ENCODE measurements at regions not wholly inside any gene's neighbourhood (a gene's known extent, or its start where the extent isn't known, plus 50 kb on each side); places are given as distances from the start of the nearest gene placed in this dataset.

GRCh38 chr6:3593161-3593560 is 136.3 kb upstream of the SLC22A23 start:
- Histone ChIP-seq H3K9me2 (ENCODE audit: insufficient read depth, low read length) (no peaks in the 10 kb centered on the region), H3K4me2 (ENCODE audit: low read length) (no peak overlapping the region), H3K27ac (ENCODE audit: low read depth, low read length, poor library complexity, severe bottlenecking) (no peak overlapping the region), H3K4me3 (ENCODE audit: low read depth, low read length, poor library complexity, severe bottlenecking) (no peak overlapping the region), H3K79me2 (ENCODE audit: insufficient read depth, low read depth, low read length) (no peaks in the 10 kb centered on the region), H3K9me3 (ENCODE audit: low read length) (no peaks in the 10 kb centered on the region), H3K4me1 (ENCODE audit: insufficient read depth, low read length, poor library complexity, severe bottlenecking) (no peaks in the 10 kb centered on the region), H4K20me1 (ENCODE audit: insufficient read depth, low read length) (no peaks in the 10 kb centered on the region), H2AFZ (ENCODE audit: low read length) (no peak overlapping the region), H3K36me3 (ENCODE audit: insufficient read depth, low read length) (no peaks in the 10 kb centered on the region)
- CTCF ChIA-PET (ENCODE audit: unreplicated experiment), result no interaction called here
- POLR2A ChIA-PET, result interaction anchor here (0.6 kb wide), 1 partner anchor 430 kb away, joined by 3 read pairs; no protein-coding TSS in a partner anchor
- intact Hi-C loops (cut with micrococcal nuclease; ENCODE audit: unreplicated experiment), result no loop called here
- TF ChIP-seq CTCF (conservative IDR thresholded peaks at IDR 0.05; ENCODE audit: low read length) (no peak), EZH2phosphoT487 (IDR thresholded peaks at IDR 0.05; ENCODE audit: borderline replicate concordance, low read depth, low read length) (no peak)
- BruUV-seq (replicated peaks), result no TSS peak
- DNase-seq (ENCODE audit: low spot score), result no peak

- no TSS peak for BruUV-seq (replicated peaks)
- no peaks in the 10 kb centered on the region for H4K20me1 ChIP-seq (ENCODE audit: insufficient read depth, low read length)
- ChIA-PET POLR2A (no interaction called here), CTCF (ENCODE audit: unreplicated experiment) (no interaction called here)
- no peak overlapping the region for H2AFZ ChIP-seq (ENCODE audit: low read length)
- no peaks in the 10 kb centered on the region for H3K9me3 ChIP-seq (ENCODE audit: low read length)
- no peak overlapping the region for H3K4me2 ChIP-seq (ENCODE audit: low read length)
- no peaks in the 10 kb centered on the region for H3K9me2 ChIP-seq (ENCODE audit: insufficient read depth, low read length)
- no peaks in the 10 kb centered on the region for H3K4me1 ChIP-seq (ENCODE audit: insufficient read depth, low read length, poor library complexity, severe bottlenecking)
- no peak overlapping the region for H3K27ac ChIP-seq (ENCODE audit: low read depth, low read length, poor library complexity, severe bottlenecking)
- no peaks in the 10 kb centered on the region for H3K36me3 ChIP-seq (ENCODE audit: insufficient read depth, low read length)
- H3K79me2 ChIP-seq (ENCODE audit: insufficient read depth, low read depth, low read length), result no peaks in the 10 kb centered on the region
- DNase-seq (ENCODE audit: low spot score), result no peak
- intact Hi-C loops (cut with micrococcal nuclease; ENCODE audit: unreplicated experiment), result no loop called here
- H3K4me3 ChIP-seq (ENCODE audit: low read depth, low read length, poor library complexity, severe bottlenecking), result no peak overlapping the region
- TF ChIP-seq CTCF (conservative IDR thresholded peaks at IDR 0.05; ENCODE audit: low read length), result no peak
- TF ChIP-seq EZH2phosphoT487 (IDR thresholded peaks at IDR 0.05; ENCODE audit: borderline replicate concordance, low read depth, low read length), result no peak
These were observed 135.6 kb upstream of the SLC22A23 start for GRCh38 chr6:3592371-3592941.

GRCh38 chr6:3591970-3592369 is 135.1 kb upstream of the SLC22A23 start:
- no peak for TF ChIP-seq EZH2phosphoT487 (IDR thresholded peaks at IDR 0.05; ENCODE audit: borderline replicate concordance, low read depth, low read length)
- TF ChIP-seq CTCF (conservative IDR thresholded peaks at IDR 0.05; ENCODE audit: low read length), result no peak
- no TSS peak for BruUV-seq (replicated peaks)
- no peak overlapping the region for H3K4me2 ChIP-seq (ENCODE audit: low read length)
- no peaks in the 10 kb centered on the region for H3K36me3 ChIP-seq (ENCODE audit: insufficient read depth, low read length)
- ChIA-PET CTCF (ENCODE audit: unreplicated experiment) (no interaction called here), POLR2A (no interaction called here)
- H3K79me2 ChIP-seq (ENCODE audit: insufficient read depth, low read depth, low read length), result no peaks in the 10 kb centered on the region
- no peak overlapping the region for H2AFZ ChIP-seq (ENCODE audit: low read length)
- DNase-seq (ENCODE audit: low spot score), result no peak
- H3K27ac ChIP-seq (ENCODE audit: low read depth, low read length, poor library complexity, severe bottlenecking), result no peak overlapping the region
- H3K4me3 ChIP-seq (ENCODE audit: low read depth, low read length, poor library complexity, severe bottlenecking), result no peak overlapping the region
- H3K9me3 ChIP-seq (ENCODE audit: low read length), result no peaks in the 10 kb centered on the region
- no peaks in the 10 kb centered on the region for H3K9me2 ChIP-seq (ENCODE audit: insufficient read depth, low read length)
- intact Hi-C loops (cut with micrococcal nuclease; ENCODE audit: unreplicated experiment), result no loop called here
- no peaks in the 10 kb centered on the region for H3K4me1 ChIP-seq (ENCODE audit: insufficient read depth, low read length, poor library complexity, severe bottlenecking)
- H4K20me1 ChIP-seq (ENCODE audit: insufficient read depth, low read length), result no peaks in the 10 kb centered on the region

Measured in OCI-LY7 (cell line).